ENCODE measurements at regions not wholly inside any gene's neighbourhood (a gene's known extent, or its start where the extent isn't known, plus 50 kb on each side); places are given as distances from the start of the nearest gene placed in this dataset.

- TF ChIP-seq EZH2phosphoT487 (IDR thresholded peaks at IDR 0.05; ENCODE audit: low read length), result no peak
- TF ChIP-seq CTCF (IDR thresholded peaks at IDR 0.05; ENCODE audit: low read length), result no peak
- no peak for TF ChIP-seq EZH2 (optimal IDR thresholded peaks at IDR 0.05; ENCODE audit: low read depth, low read length)
- no peak overlapping the region for H3K27ac ChIP-seq (ENCODE audit: low read length)
- no peaks in the 10 kb centered on the region for H3K9me3 ChIP-seq (replicated peaks; ENCODE audit: insufficient read depth, low read length)
- H3K79me2 ChIP-seq (ENCODE audit: low read length), result no peaks in the 10 kb centered on the region
- no peak overlapping the region for H3K9ac ChIP-seq (ENCODE audit: low read length)
- H3K4me1 ChIP-seq (ENCODE audit: low read length), result no peaks in the 10 kb centered on the region
- no peak for DNase-seq
- H3K9me2 ChIP-seq (replicated peaks; ENCODE audit: insufficient read depth, low read length), result 0 out of 2 replicates have a peak, but pooled peaks cover 3% of the 10 kb centered on the region
- H3K4me3 ChIP-seq (ENCODE audit: low read length), result no peak overlapping the region
- H4K20me1 ChIP-seq (ENCODE audit: insufficient read depth, low read length), result no peaks in the 10 kb centered on the region
- H3K4me2 ChIP-seq (ENCODE audit: low read depth, low read length), result no peak overlapping the region
- H3F3A ChIP-seq (ENCODE audit: insufficient read depth, low read length), result no peaks in the 10 kb centered on the region
- no peak overlapping the region for H2AFZ ChIP-seq (ENCODE audit: low read length)
- no peaks in the 10 kb centered on the region for H3K27me3 ChIP-seq (replicated peaks; ENCODE audit: insufficient read depth, low read length)
- no peaks in the 10 kb centered on the region for H3K36me3 ChIP-seq (replicated peaks; ENCODE audit: insufficient read depth, low read length)
Observed at GRCh38 chr1:80472145-80472544, 1328.6 kb upstream of the ADGRL2 start.

GRCh38 chr1:80468356-80468755, 1332.4 kb upstream of the ADGRL2 start:
- DNase-seq, result no peak
- Histone ChIP-seq H4K20me1 (ENCODE audit: insufficient read depth, low read length) (no peaks in the 10 kb centered on the region), H3F3A (ENCODE audit: insufficient read depth, low read length) (no peaks in the 10 kb centered on the region), H3K9me2 (replicated peaks; ENCODE audit: insufficient read depth, low read length) (0 out of 2 replicates have a peak, but pooled peaks cover 3% of the 10 kb centered on the region), H3K9ac (ENCODE audit: low read length) (no peak overlapping the region), H3K4me1 (ENCODE audit: low read length) (no peaks in the 10 kb centered on the region), H3K79me2 (ENCODE audit: low read length) (no peaks in the 10 kb centered on the region), H3K4me2 (ENCODE audit: low read depth, low read length) (no peak overlapping the region), H3K27ac (ENCODE audit: low read length) (no peak overlapping the region), H3K9me3 (replicated peaks; ENCODE audit: insufficient read depth, low read length) (no peaks in the 10 kb centered on the region), H3K36me3 (replicated peaks; ENCODE audit: insufficient read depth, low read length) (no peaks in the 10 kb centered on the region), H3K4me3 (ENCODE audit: low read length) (no peak overlapping the region), H2AFZ (ENCODE audit: low read length) (no peak overlapping the region), H3K27me3 (replicated peaks; ENCODE audit: insufficient read depth, low read length) (no peaks in the 10 kb centered on the region)
- TF ChIP-seq EZH2phosphoT487 (IDR thresholded peaks at IDR 0.05; ENCODE audit: low read length), result no peak
- TF ChIP-seq CTCF (IDR thresholded peaks at IDR 0.05; ENCODE audit: low read length), result no peak
- TF ChIP-seq EZH2 (optimal IDR thresholded peaks at IDR 0.05; ENCODE audit: low read depth, low read length), result no peak

GRCh38 chr1:80462006-80462405, 1338.7 kb upstream of the ADGRL2 start:
- Histone ChIP-seq H3F3A (ENCODE audit: insufficient read depth, low read length) (no peaks in the 10 kb centered on the region), H3K27ac (ENCODE audit: low read length) (no peak overlapping the region), H3K36me3 (replicated peaks; ENCODE audit: insufficient read depth, low read length) (no peaks in the 10 kb centered on the region), H3K9me2 (replicated peaks; ENCODE audit: insufficient read depth, low read length) (no peaks in the 10 kb centered on the region), H3K27me3 (replicated peaks; ENCODE audit: insufficient read depth, low read length) (no peaks in the 10 kb centered on the region), H3K79me2 (ENCODE audit: low read length) (no peaks in the 10 kb centered on the region), H2AFZ (ENCODE audit: low read length) (no peak overlapping the region), H3K4me2 (ENCODE audit: low read depth, low read length) (no peak overlapping the region), H3K9ac (ENCODE audit: low read length) (no peak overlapping the region), H4K20me1 (ENCODE audit: insufficient read depth, low read length) (no peaks in the 10 kb centered on the region), H3K4me3 (ENCODE audit: low read length) (no peak overlapping the region), H3K9me3 (replicated peaks; ENCODE audit: insufficient read depth, low read length) (no peaks in the 10 kb centered on the region), H3K4me1 (ENCODE audit: low read length) (no peaks in the 10 kb centered on the region)
- TF ChIP-seq EZH2 (optimal IDR thresholded peaks at IDR 0.05; ENCODE audit: low read depth, low read length) (no peak), CTCF (IDR thresholded peaks at IDR 0.05; ENCODE audit: low read length) (no peak), EZH2phosphoT487 (IDR thresholded peaks at IDR 0.05; ENCODE audit: low read length) (no peak)
- no peak for DNase-seq

Data from MM.1S (cell line).